AG04450 (cell line): ENCODE measurements at regions not wholly inside any gene's neighbourhood (a gene's known extent, or its start where the extent isn't known, plus 50 kb on each side); places are given as distances from the start of the nearest gene placed in this dataset.

Experiments used
- CTCF ChIA-PET: fragments of 300-600, 350-600 bp; formaldehyde crosslinking; extraction: SDS; loops from one replicate; lab custom pipeline; 2022; ENCODE audit warnings: antibody characterized with exemption, inconsistent platforms; lab: Charles Lee
- POLR2A ChIA-PET: fragments of 350-600 bp; formaldehyde crosslinking; extraction: SDS; loops from one replicate; lab custom pipeline; 2021; ENCODE audit warnings: antibody characterized with exemption, inconsistent platforms; lab: Yijun Ruan, JAX
- DNase-seq: peaks from one replicate; pipeline ENCODE4 v3.0.0-alpha.2; 2011; ENCODE audit warnings: low read depth, low spot score
- H3K27ac ChIP-seq: one replicate; pipeline ENCODE4 v1.5.1; 2012; ENCODE audit warnings: low read depth, low read length, control low read depth
- H3K27me3 ChIP-seq: one replicate; pipeline ENCODE4 v1.6.0; 2012; ENCODE audit warnings: low read length; ENCODE audit not compliant: control insufficient read depth, insufficient read depth
- H3K4me3 ChIP-seq: 2 replicates; pipeline ENCODE4 v1.5.1; 2011; ENCODE audit warnings: mild to moderate bottlenecking, low read depth, low read length, control low read depth
- H3K9me3 ChIP-seq: 2 replicates; pipeline ENCODE4 v1.5.1; 2012; ENCODE audit warnings: low read length; ENCODE audit not compliant: control insufficient read depth, insufficient read depth
- CTCF ChIP-seq: IDR thresholded peaks from 2 replicates; pipeline ENCODE4 v1.5.1; 2011; ENCODE audit warnings: low read depth, low read length, control low read depth, inconsistent platforms

- POLR2A ChIA-PET: no interaction called here
- CTCF ChIA-PET: no interaction called here
- TF ChIP-seq CTCF: no peak
- Histone ChIP-seq H3K27ac (no peak overlapping the region), H3K4me3 (no peak overlapping the region), H3K27me3 (peaks cover 23% of the 10 kb centered on the region), H3K9me3 (no peaks in the 10 kb centered on the region)
- no peak for DNase-seq
These were observed 175.9 kb upstream of the COPS8 start for GRCh38 chr2:236909802-236910201.

- no peaks in the 10 kb centered on the region for H3K9me3 ChIP-seq
- ChIA-PET CTCF (no interaction called here), POLR2A (no interaction called here)
- H3K27ac ChIP-seq: no peak overlapping the region
- no peak overlapping the region for H3K4me3 ChIP-seq
- no peak for TF ChIP-seq CTCF
- H3K27me3 ChIP-seq: peaks cover 21% of the 10 kb centered on the region
- DNase-seq: no peak
These were observed 174.8 kb upstream of the COPS8 start for GRCh38 chr2:236910781-236911495.

- H3K9me3 ChIP-seq: no peaks in the 10 kb centered on the region
- DNase-seq: no peak
- no peak overlapping the region for H3K27ac ChIP-seq
- no peak for TF ChIP-seq CTCF
- H3K4me3 ChIP-seq: no peak overlapping the region
- peaks cover 15% of the 10 kb centered on the region for H3K27me3 ChIP-seq
- CTCF ChIA-PET: no interaction called here
- POLR2A ChIA-PET: no interaction called here
These were observed 173.2 kb upstream of the COPS8 start for GRCh38 chr2:236912326-236913120.

GRCh38 chr2:236915186-236915585, 170.5 kb upstream of the COPS8 start:
- ChIA-PET POLR2A (no interaction called here), CTCF (no interaction called here)
- no peak for DNase-seq
- H3K27me3 ChIP-seq: peaks cover 18% of the 10 kb centered on the region
- no peak for TF ChIP-seq CTCF
- no peak overlapping the region for H3K27ac ChIP-seq
- H3K4me3 ChIP-seq: no peak overlapping the region
- no peaks in the 10 kb centered on the region for H3K9me3 ChIP-seq

GRCh38 chr2:236915726-236916125, 170.0 kb upstream of the COPS8 start:
- CTCF ChIA-PET: no interaction called here
- H3K27me3 ChIP-seq: peaks cover 18% of the 10 kb centered on the region
- H3K27ac ChIP-seq: no peak overlapping the region
- POLR2A ChIA-PET: no interaction called here
- no peaks in the 10 kb centered on the region for H3K9me3 ChIP-seq
- no peak for TF ChIP-seq CTCF
- DNase-seq: no peak
- no peak overlapping the region for H3K4me3 ChIP-seq
